ENCODE measurements at regions not wholly inside any gene's neighbourhood (a gene's known extent, or its start where the extent isn't known, plus 50 kb on each side); places are given as distances from the start of the nearest gene placed in this dataset.
"Not testable (repeated sequence)": the region's sequence is repeated elsewhere in the genome, so short reads cannot be mapped to it uniquely, and the experiment has no call there.

DNA sequence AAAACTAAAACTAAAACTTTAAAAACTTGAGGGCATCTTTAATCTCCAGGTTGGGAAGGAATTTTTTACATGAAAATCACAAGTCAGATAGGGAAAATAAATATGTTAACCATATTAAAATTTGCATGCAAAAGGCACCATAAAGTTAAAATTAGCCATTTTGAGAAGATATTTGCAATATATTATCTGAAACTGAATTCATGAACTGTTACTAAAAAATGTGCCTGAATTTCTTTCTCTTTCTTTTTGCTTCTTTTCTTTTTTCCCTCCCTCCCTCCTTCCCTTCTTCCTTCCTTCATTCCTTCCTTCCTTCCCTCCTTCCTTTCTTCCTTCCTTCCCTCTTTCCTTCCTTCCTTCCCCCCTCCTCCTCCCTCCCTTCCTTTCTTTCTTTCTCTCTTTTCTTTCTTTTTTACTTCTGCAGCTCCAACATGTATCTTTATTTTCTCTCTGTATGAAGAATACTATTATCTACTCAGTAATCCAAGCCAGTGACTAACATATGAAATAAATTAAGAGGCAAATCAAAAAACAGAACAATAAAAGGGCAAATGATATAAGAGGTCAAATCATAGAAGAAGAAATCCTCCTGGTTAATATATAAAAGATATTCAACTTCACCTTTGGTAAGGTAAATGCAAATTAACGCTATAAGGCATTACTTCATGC lies 146.0 kb downstream of the BRMS1L start:
- Histone ChIP-seq H3K27me3 (ENCODE audit: insufficient read depth, low read length) (peaks cover 6% of the 10 kb centered on the region), H3K4me3 (ENCODE audit: low read length) (no peak overlapping the region), H2AFZ (ENCODE audit: low read depth, low read length) (no peak overlapping the region), H3K9me3 (ENCODE audit: low read length) (no peaks in the 10 kb centered on the region), H3K36me3 (ENCODE audit: insufficient read depth, low read length) (no peaks in the 10 kb centered on the region), H3K4me1 (ENCODE audit: insufficient read depth, low read length) (no peaks in the 10 kb centered on the region)

GRCh38 chr14:35969310-35969709 lies 143.2 kb downstream of the BRMS1L start:
- Histone ChIP-seq H3K4me3 (ENCODE audit: low read length) (no peak overlapping the region), H3K27me3 (ENCODE audit: insufficient read depth, low read length) (peaks cover 16% of the 10 kb centered on the region), H3K9me3 (ENCODE audit: low read length) (no peaks in the 10 kb centered on the region), H2AFZ (ENCODE audit: low read depth, low read length) (no peak overlapping the region), H3K36me3 (ENCODE audit: insufficient read depth, low read length) (no peaks in the 10 kb centered on the region), H3K4me1 (ENCODE audit: insufficient read depth, low read length) (peaks cover 19% of the 10 kb centered on the region)

DNA sequence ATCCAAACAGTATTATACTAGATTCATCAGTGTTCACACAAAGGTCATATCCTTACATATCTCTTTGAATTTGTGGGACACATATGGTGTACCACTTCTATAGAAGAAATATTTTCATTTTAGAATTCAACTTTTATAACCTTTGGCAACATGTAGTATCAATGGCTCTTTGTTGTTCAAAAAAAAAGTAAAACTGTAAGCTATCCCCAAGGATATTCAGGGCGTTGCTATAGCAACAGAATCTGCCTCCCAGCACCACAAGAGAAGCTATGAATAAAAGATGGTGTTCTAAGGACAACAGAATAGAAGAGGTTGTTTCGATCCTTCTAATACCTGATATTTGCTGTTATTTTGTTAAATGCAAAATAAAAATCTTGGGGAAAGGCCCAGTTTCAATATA lies 139.3 kb downstream of the BRMS1L start:
- H3K36me3 ChIP-seq (ENCODE audit: insufficient read depth, low read length): no peaks in the 10 kb centered on the region
- H3K9me3 ChIP-seq (ENCODE audit: low read length): no peaks in the 10 kb centered on the region
- H3K4me3 ChIP-seq (ENCODE audit: low read length): no peak overlapping the region
- H3K4me1 ChIP-seq (ENCODE audit: insufficient read depth, low read length): peaks cover 20% of the 10 kb centered on the region
- H3K27me3 ChIP-seq (ENCODE audit: insufficient read depth, low read length): peaks cover 42% of the 10 kb centered on the region
- H2AFZ ChIP-seq (ENCODE audit: low read depth, low read length): no peak overlapping the region

DNA sequence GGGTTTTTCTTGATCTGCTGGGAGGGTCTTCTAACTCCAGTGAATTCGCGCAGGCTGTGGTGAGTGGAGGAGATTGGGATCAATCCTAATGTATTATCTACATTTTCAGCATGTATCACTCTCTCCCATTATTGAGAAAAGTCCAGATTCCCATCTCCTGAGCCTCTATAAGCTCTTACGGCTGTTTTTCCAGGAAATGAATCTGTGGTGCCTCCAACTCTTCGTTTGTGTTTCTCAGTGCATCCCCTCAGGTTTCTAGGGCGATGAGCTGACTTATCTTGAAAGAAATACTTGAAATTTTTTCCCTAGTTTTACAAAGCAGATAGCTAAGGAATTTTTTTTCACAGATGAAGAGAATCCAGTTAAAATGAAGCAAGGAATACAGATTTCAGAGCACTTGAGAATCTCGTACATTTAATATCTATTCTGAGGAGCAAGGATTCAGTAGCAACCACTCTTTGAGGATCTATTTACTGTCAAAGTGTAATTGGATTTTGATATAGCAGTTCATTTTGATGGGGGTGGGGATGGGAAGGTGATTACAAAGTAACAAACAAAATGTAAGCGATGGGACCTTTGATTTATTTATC lies 138.7 kb downstream of the BRMS1L start:
- Histone ChIP-seq H3K27me3 (ENCODE audit: insufficient read depth, low read length) (peaks cover 45% of the 10 kb centered on the region), H3K4me3 (ENCODE audit: low read length) (no peak overlapping the region), H2AFZ (ENCODE audit: low read depth, low read length) (no peak overlapping the region), H3K4me1 (ENCODE audit: insufficient read depth, low read length) (peaks cover 20% of the 10 kb centered on the region), H3K36me3 (ENCODE audit: insufficient read depth, low read length) (no peaks in the 10 kb centered on the region), H3K9me3 (ENCODE audit: low read length) (no peaks in the 10 kb centered on the region)

DNA sequence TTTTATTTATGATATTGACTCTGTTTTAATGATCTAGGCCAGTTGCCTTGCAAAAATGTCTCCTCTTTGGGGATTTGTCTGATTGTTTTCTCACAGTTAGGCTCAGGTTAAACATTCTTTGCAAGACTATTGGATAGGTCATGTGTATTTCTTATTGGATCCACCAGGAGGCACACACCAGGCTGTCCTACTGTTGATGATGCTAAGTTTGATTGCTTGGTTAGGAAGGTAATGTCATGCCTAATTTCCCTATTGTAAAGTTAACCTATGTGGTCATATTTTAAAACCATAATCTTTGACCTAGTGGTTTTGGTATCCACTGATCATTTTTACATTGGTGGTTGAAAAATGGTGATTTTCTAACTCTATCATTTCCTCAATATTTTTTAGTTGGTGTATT lies 137.1 kb downstream of the BRMS1L start:
- Histone ChIP-seq H2AFZ (ENCODE audit: low read depth, low read length) (no peak overlapping the region), H3K36me3 (ENCODE audit: insufficient read depth, low read length) (no peaks in the 10 kb centered on the region), H3K4me1 (ENCODE audit: insufficient read depth, low read length) (peaks cover 20% of the 10 kb centered on the region), H3K4me3 (ENCODE audit: low read length) (no peak overlapping the region), H3K9me3 (ENCODE audit: low read length) (no peaks in the 10 kb centered on the region), H3K27me3 (ENCODE audit: insufficient read depth, low read length) (peaks cover 61% of the 10 kb centered on the region)

DNA sequence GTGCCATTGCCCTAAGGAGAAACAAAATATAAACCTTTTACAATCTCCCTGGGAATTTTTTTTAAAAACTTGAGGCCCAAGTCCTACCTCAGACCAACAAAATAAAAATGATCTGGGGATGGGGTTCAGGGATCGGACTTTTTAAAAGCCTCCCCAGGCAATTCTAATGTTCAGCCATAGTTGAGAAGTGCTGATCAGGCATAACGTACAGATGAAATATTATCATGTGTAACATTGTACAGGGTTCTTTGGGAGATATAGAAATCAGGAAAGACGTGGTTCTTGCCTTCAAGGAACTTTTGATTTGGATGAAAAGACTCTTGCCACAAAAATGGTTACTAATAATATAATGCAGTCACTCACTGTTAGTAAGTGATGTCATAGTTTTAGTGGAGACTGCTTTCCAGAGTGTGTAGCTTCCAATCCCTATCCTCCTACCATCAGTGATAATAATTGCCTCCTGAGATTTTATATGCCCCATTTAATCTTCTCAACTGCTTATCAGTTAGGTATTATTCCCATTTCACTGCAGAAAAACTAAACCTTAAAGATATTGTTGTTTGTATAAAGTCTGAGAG lies 135.6 kb downstream of the BRMS1L start:
- no peaks in the 10 kb centered on the region for H3K36me3 ChIP-seq (ENCODE audit: insufficient read depth, low read length)
- H3K27me3 ChIP-seq (ENCODE audit: insufficient read depth, low read length): peaks cover 56% of the 10 kb centered on the region
- H3K4me3 ChIP-seq (ENCODE audit: low read length): no peak overlapping the region
- H3K4me1 ChIP-seq (ENCODE audit: insufficient read depth, low read length): peaks cover 25% of the 10 kb centered on the region
- no peaks in the 10 kb centered on the region for H3K9me3 ChIP-seq (ENCODE audit: low read length)
- H2AFZ ChIP-seq (ENCODE audit: low read depth, low read length): no peak overlapping the region

- no peak overlapping the region for H2AFZ ChIP-seq (ENCODE audit: low read depth, low read length)
- peaks cover 63% of the 10 kb centered on the region for H3K27me3 ChIP-seq (ENCODE audit: insufficient read depth, low read length)
- H3K36me3 ChIP-seq (ENCODE audit: insufficient read depth, low read length): no peaks in the 10 kb centered on the region
- peaks cover 17% of the 10 kb centered on the region for H3K4me1 ChIP-seq (ENCODE audit: insufficient read depth, low read length)
- no peak overlapping the region for H3K4me3 ChIP-seq (ENCODE audit: low read length)
- H3K9me3 ChIP-seq (ENCODE audit: low read length): no peaks in the 10 kb centered on the region
These were observed 133.7 kb downstream of the BRMS1L start for GRCh38 chr14:35959835-35960234.

- peaks cover 63% of the 10 kb centered on the region for H3K27me3 ChIP-seq (ENCODE audit: insufficient read depth, low read length)
- no peaks in the 10 kb centered on the region for H3K36me3 ChIP-seq (ENCODE audit: insufficient read depth, low read length)
- H3K4me1 ChIP-seq (ENCODE audit: insufficient read depth, low read length): peaks cover 11% of the 10 kb centered on the region
These were observed 132.4 kb downstream of the BRMS1L start for GRCh38 chr14:35958499-35958898.

DNA sequence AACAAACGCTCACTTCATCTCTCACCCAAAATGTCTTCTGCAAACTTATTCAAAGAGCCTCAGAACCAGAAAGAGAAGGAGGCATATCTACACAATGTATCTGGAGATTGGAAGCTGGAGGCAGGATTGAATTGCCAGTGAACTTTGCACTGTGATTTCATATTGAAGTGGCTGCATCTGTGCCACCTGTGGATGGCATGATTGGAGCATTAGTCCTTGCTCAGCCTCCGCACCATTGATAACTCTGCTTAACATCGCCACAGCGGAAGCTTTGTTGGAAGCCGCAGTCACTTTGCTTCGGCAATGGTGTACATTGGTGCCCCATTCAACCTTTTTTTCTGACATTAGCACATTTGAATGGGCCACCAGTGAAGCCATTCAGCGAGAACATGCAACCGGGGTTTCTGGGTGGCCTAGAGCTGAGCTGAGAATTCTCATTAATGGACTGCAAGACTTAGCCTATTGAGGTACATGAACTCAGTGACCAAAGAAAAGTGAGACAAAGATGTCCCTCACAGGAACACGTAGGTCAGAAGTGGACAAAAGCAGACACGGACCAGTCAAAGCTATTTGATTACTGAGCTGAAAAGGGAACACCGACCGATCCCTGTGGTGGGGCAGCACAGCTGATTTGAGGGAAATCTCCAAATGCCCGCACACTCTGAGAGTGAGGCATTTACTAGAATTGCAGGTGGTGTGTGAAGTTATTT lies 130.4 kb downstream of the BRMS1L start:
- Histone ChIP-seq H2AFZ (ENCODE audit: low read depth, low read length) (no peak overlapping the region), H3K27me3 (ENCODE audit: insufficient read depth, low read length) (peaks cover 67% of the 10 kb centered on the region), H3K9me3 (ENCODE audit: low read length) (no peaks in the 10 kb centered on the region), H3K36me3 (ENCODE audit: insufficient read depth, low read length) (no peaks in the 10 kb centered on the region), H3K4me1 (ENCODE audit: insufficient read depth, low read length) (peaks cover 11% of the 10 kb centered on the region), H3K4me3 (ENCODE audit: low read length) (no peak overlapping the region)

More at GRCh38 chr14:35958499-35958898, 132.4 kb downstream of the BRMS1L start:
- Histone ChIP-seq H3K4me3 (ENCODE audit: low read length) (no peak overlapping the region), H2AFZ (ENCODE audit: low read depth, low read length) (no peak overlapping the region), H3K9me3 (ENCODE audit: low read length) (no peaks in the 10 kb centered on the region)

GRCh38 chr14:35952584-35952983 lies 126.4 kb downstream of the BRMS1L start:
- Histone ChIP-seq H3K4me3 (ENCODE audit: low read length) (no peak overlapping the region), H3K4me1 (ENCODE audit: insufficient read depth, low read length) (peaks cover 19% of the 10 kb centered on the region), H2AFZ (ENCODE audit: low read depth, low read length) (no peak overlapping the region), H3K27me3 (ENCODE audit: insufficient read depth, low read length) (peaks cover 44% of the 10 kb centered on the region), H3K36me3 (ENCODE audit: insufficient read depth, low read length) (no peaks in the 10 kb centered on the region), H3K9me3 (ENCODE audit: low read length) (no peaks in the 10 kb centered on the region)

DNA sequence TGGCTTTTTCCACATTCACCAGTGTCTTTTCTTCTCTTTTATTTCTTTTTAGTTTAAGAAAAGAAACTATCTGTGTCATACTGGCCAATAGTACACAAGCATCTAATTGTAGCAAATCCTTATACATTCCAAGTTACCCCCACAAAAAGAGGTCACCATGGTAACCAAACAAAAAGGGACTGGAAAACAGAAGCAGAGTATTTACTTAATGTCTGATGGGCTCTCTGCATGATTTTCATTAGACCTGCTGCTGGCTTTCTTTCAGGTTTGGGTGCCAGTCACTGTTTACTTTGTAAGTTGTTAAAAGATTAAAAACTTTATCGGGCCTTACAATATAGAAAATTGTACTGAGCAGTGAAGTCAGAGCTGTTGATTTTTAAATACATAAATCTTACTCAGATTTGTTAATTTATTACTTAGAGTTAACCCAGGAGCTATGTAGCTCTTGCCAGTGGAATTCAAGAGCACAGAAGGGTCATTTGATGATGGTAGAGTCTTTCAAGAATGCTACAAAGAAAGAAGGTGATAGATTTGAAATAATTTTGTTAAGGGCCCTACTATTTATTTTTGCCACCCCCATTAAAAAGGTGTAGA lies 123.9 kb downstream of the BRMS1L start:
- H3K27me3 ChIP-seq (ENCODE audit: insufficient read depth, low read length): peaks cover 49% of the 10 kb centered on the region

DNA sequence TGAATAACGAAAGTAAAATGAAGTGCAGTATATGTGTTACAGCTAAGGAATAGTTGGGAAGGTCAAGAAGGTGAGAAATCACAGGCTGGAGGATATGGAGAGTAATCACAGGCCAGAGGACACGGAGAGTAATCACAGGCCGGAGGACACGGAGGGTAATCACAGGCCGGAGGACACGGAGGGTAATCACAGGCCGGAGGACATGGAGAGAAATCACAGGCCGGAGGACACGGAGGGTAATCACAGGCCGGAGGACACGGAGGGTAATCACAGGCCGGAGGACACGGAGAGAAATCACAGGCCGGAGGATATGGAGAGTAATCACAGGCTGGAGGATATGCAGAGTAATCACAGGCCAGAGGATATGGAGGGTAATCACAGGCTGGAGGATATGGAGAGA lies 121.8 kb downstream of the BRMS1L start:
- H3K36me3 ChIP-seq (ENCODE audit: insufficient read depth, low read length); H3K4me3 ChIP-seq (ENCODE audit: low read length); H3K9me3 ChIP-seq (ENCODE audit: low read length); H3K4me1 ChIP-seq (ENCODE audit: insufficient read depth, low read length); H2AFZ ChIP-seq (ENCODE audit: low read depth, low read length): not testable (repeated sequence)
- peaks cover 42% of the 10 kb centered on the region for H3K27me3 ChIP-seq (ENCODE audit: insufficient read depth, low read length)

More for the DNA sequence above, 123.9 kb downstream of the BRMS1L start:
- Histone ChIP-seq H3K4me1 (ENCODE audit: insufficient read depth, low read length) (peaks cover 8% of the 10 kb centered on the region), H3K36me3 (ENCODE audit: insufficient read depth, low read length) (no peaks in the 10 kb centered on the region), H3K9me3 (ENCODE audit: low read length) (peaks cover 2% of the 10 kb centered on the region), H2AFZ (ENCODE audit: low read depth, low read length) (no peak overlapping the region), H3K4me3 (ENCODE audit: low read length) (no peak overlapping the region)

GRCh38 chr14:35944847-35945246 lies 118.7 kb downstream of the BRMS1L start:
- Histone ChIP-seq H3K4me1 (ENCODE audit: insufficient read depth, low read length) (peaks cover 2% of the 10 kb centered on the region), H3K36me3 (ENCODE audit: insufficient read depth, low read length) (no peaks in the 10 kb centered on the region), H3K9me3 (ENCODE audit: low read length) (peaks cover 2% of the 10 kb centered on the region), H3K27me3 (ENCODE audit: insufficient read depth, low read length) (peaks cover 44% of the 10 kb centered on the region), H2AFZ (ENCODE audit: low read depth, low read length) (no peak overlapping the region), H3K4me3 (ENCODE audit: low read length) (no peak overlapping the region)
